GM19324 (cell line): ENCODE measurements at regions not wholly inside any gene's neighbourhood (a gene's known extent, or its start where the extent isn't known, plus 50 kb on each side); places are given as distances from the start of the nearest gene placed in this dataset.
"Not testable (repeated sequence)": the region's sequence is repeated elsewhere in the genome, so short reads cannot be mapped to it uniquely, and the experiment has no call there.

Source experiments
- ATAC-seq: cut with Tn5 transposase; IDR thresholded peaks from one replicate; pipeline ENCODE4 v1.9.1; 2021; ENCODE audit warnings: mild to moderate bottlenecking, moderate library complexity; ENCODE audit not compliant: unreplicated experiment, low FRiP score

GRCh38 chr12:88365403-88365802, 214.9 kb downstream of the KITLG start:
- no peak for ATAC-seq

GRCh38 chr12:88366101-88366500, 214.2 kb downstream of the KITLG start:
- no peak for ATAC-seq

GRCh38 chr12:88367231-88367630, 213.0 kb downstream of the KITLG start:
- ATAC-seq = no peak

- ATAC-seq = not testable (repeated sequence)
These were observed 212.2 kb downstream of the KITLG start for GRCh38 chr12:88368077-88368476.

GRCh38 chr12:88371416-88372183, 208.7 kb downstream of the KITLG start:
- ATAC-seq = no peak

GRCh38 chr12:88375306-88376305, 204.7 kb downstream of the KITLG start:
- ATAC-seq = no peak

GRCh38 chr12:88377973-88378372, 202.3 kb downstream of the KITLG start:
- ATAC-seq = no peak

GRCh38 chr12:88381466-88381865, 198.8 kb downstream of the KITLG start:
- no peak for ATAC-seq

- ATAC-seq = no peak
These were observed 196.9 kb downstream of the KITLG start for GRCh38 chr12:88383405-88383804.

- ATAC-seq = no peak
These were observed 191.4 kb downstream of the KITLG start for GRCh38 chr12:88388566-88389540.

GRCh38 chr12:88390811-88391210, 189.5 kb downstream of the KITLG start:
- ATAC-seq = no peak

GRCh38 chr12:88391556-88391955, 188.7 kb downstream of the KITLG start:
- ATAC-seq = no peak

- no peak for ATAC-seq
These were observed 187.1 kb downstream of the KITLG start for GRCh38 chr12:88393017-88393767.

- ATAC-seq = no peak
These were observed 182.2 kb downstream of the KITLG start for GRCh38 chr12:88398031-88398430.

GRCh38 chr12:88399811-88400210, 180.5 kb downstream of the KITLG start:
- ATAC-seq = no peak

GRCh38 chr12:88400302-88400701, 180.0 kb downstream of the KITLG start:
- no peak for ATAC-seq

- ATAC-seq = no peak
These were observed 179.1 kb downstream of the KITLG start for GRCh38 chr12:88401155-88401554.

GRCh38 chr12:88406905-88407304, 173.4 kb downstream of the KITLG start:
- ATAC-seq = no peak

GRCh38 chr12:88408823-88409222, 171.4 kb downstream of the KITLG start:
- ATAC-seq = no peak

- ATAC-seq = no peak
These were observed 171.0 kb downstream of the KITLG start for GRCh38 chr12:88409257-88409656.
